ENCODE measurements at regions not wholly inside any gene's neighbourhood (a gene's known extent, or its start where the extent isn't known, plus 50 kb on each side); places are given as distances from the start of the nearest gene placed in this dataset.

GRCh38 chr10:53006663-53007526 lies 234.3 kb upstream of the MBL2 start:
- no peak overlapping the region for H3K23ac ChIP-seq (ENCODE audit: low read depth, low read length, poor library complexity)
- no peak for DNase-seq (ENCODE audit: low spot score)

GRCh38 chr10:53005612-53006345 lies 233.2 kb upstream of the MBL2 start:
- H2BK15ac ChIP-seq (ENCODE audit: low read length), result no peak overlapping the region
- no peak overlapping the region for H4K91ac ChIP-seq (ENCODE audit: low read depth, low read length, poor library complexity)
- no peak for DNase-seq (ENCODE audit: low spot score)
- no peaks in the 10 kb centered on the region for H3K9me3 ChIP-seq (replicated peaks in 1 of 2; ENCODE audit: control insufficient read depth in 2 of 2, insufficient read depth in 1 of 2, low read depth in 1 of 2, low read length in 2 of 2)
- no peak overlapping the region for H3K9ac ChIP-seq (ENCODE audit: low read depth, low read length, poor library complexity)
- no peak overlapping the region for H2BK12ac ChIP-seq (ENCODE audit: low read length)
- H2BK120ac ChIP-seq (ENCODE audit: low read depth, low read length), result no peak overlapping the region
- peaks cover 0 to 3% of the 10 kb centered on the region in 2 donors for H3K4me1 ChIP-seq (ENCODE audit: control insufficient read depth in 2 of 2, insufficient read depth in 1 of 2, low read depth in 1 of 2, low read length in 2 of 2)
- H3K18ac ChIP-seq (ENCODE audit: low read length), result no peak overlapping the region
- no peak overlapping the region for H3K23ac ChIP-seq (ENCODE audit: low read depth, low read length, poor library complexity)
- H2AFZ ChIP-seq (ENCODE audit: low read length), result peak overlapping the region; percentile 51
- H3K14ac ChIP-seq (ENCODE audit: low read length), result no peak overlapping the region
- no peak overlapping the region for H4K8ac ChIP-seq (ENCODE audit: low read depth, low read length)
- H3K36me3 ChIP-seq (replicated peaks in 1 of 2; ENCODE audit: control insufficient read depth in 2 of 2, insufficient read depth in 2 of 2, low read length in 2 of 2), result no peaks in the 10 kb centered on the region
- no peak overlapping the region for H3K4ac ChIP-seq (ENCODE audit: low read length)
- H2AK5ac ChIP-seq (ENCODE audit: low read depth, low read length), result no peak overlapping the region
- no peak overlapping the region for H3K27ac ChIP-seq (replicated peaks; ENCODE audit: low read length)
- WGBS, 2 donors (ENCODE audit: extremely low coverage in 2 of 2, insufficient read length in 2 of 2, insufficient replicate concordance in 1 of 2), result no CpG with 5 or more reads among the region's 3 CpGs
- H3K27me3 ChIP-seq (ENCODE audit: control insufficient read depth in 3 of 3, insufficient read depth in 3 of 3, low read depth in 1 of 3, low read length in 3 of 3), result no peaks in the 10 kb centered on the region
- no peak overlapping the region for H2BK5ac ChIP-seq (ENCODE audit: low read length)
- H3K4me2 ChIP-seq (ENCODE audit: insufficient read depth, low read length, poor library complexity, severe bottlenecking), result no peak overlapping the region
- H3K4me3 ChIP-seq (ENCODE audit: low read length in 2 of 2), result no peak overlapping the region
- no peaks in the 10 kb centered on the region for H3K79me1 ChIP-seq (ENCODE audit: low read depth, low read length)

More at GRCh38 chr10:53006663-53007526, 234.3 kb upstream of the MBL2 start:
- Histone ChIP-seq H2BK15ac (ENCODE audit: low read length) (no peak overlapping the region), H3K4ac (ENCODE audit: low read length) (no peak overlapping the region), H3K9ac (ENCODE audit: low read depth, low read length, poor library complexity) (no peak overlapping the region), H3K27me3 (ENCODE audit: control insufficient read depth in 3 of 3, insufficient read depth in 3 of 3, low read depth in 1 of 3, low read length in 3 of 3) (no peaks in the 10 kb centered on the region), H2BK5ac (ENCODE audit: low read length) (no peak overlapping the region), H2AFZ (ENCODE audit: low read length) (peak overlapping the region; percentile 50), H4K8ac (ENCODE audit: low read depth, low read length) (no peak overlapping the region), H3K9me3 (replicated peaks in 1 of 2; ENCODE audit: control insufficient read depth in 2 of 2, insufficient read depth in 1 of 2, low read depth in 1 of 2, low read length in 2 of 2) (no peaks in the 10 kb centered on the region), H3K18ac (ENCODE audit: low read length) (no peak overlapping the region), H3K79me1 (ENCODE audit: low read depth, low read length) (no peaks in the 10 kb centered on the region), H2AK5ac (ENCODE audit: low read depth, low read length) (no peak overlapping the region), H3K4me1 (ENCODE audit: control insufficient read depth in 2 of 2, insufficient read depth in 1 of 2, low read depth in 1 of 2, low read length in 2 of 2) (peaks cover 0 to 3% of the 10 kb centered on the region in 2 donors), H3K4me2 (ENCODE audit: insufficient read depth, low read length, poor library complexity, severe bottlenecking) (no peak overlapping the region), H4K91ac (ENCODE audit: low read depth, low read length, poor library complexity) (no peak overlapping the region), H2BK120ac (ENCODE audit: low read depth, low read length) (no peak overlapping the region), H3K4me3 (ENCODE audit: low read length in 2 of 2) (no peak overlapping the region), H3K36me3 (replicated peaks in 1 of 2; ENCODE audit: control insufficient read depth in 2 of 2, insufficient read depth in 2 of 2, low read length in 2 of 2) (no peaks in the 10 kb centered on the region), H3K27ac (replicated peaks; ENCODE audit: low read length) (no peak overlapping the region), H2BK12ac (ENCODE audit: low read length) (no peak overlapping the region), H3K14ac (ENCODE audit: low read length) (no peak overlapping the region)
- no CpG with 5 or more reads among the region's 1 CpG for WGBS, 2 donors (ENCODE audit: extremely low coverage in 2 of 2, insufficient read length in 2 of 2, insufficient replicate concordance in 1 of 2)

GRCh38 chr10:53003094-53003493 lies 230.5 kb upstream of the MBL2 start:
- H2BK12ac ChIP-seq (ENCODE audit: low read length), result no peak overlapping the region
- H2BK15ac ChIP-seq (ENCODE audit: low read length), result no peak overlapping the region
- H4K8ac ChIP-seq (ENCODE audit: low read depth, low read length), result no peak overlapping the region
- H3K79me1 ChIP-seq (ENCODE audit: low read depth, low read length), result no peaks in the 10 kb centered on the region
- H3K27me3 ChIP-seq (ENCODE audit: control insufficient read depth in 3 of 3, insufficient read depth in 3 of 3, low read depth in 1 of 3, low read length in 3 of 3), result no peaks in the 10 kb centered on the region
- H3K36me3 ChIP-seq (replicated peaks in 1 of 2; ENCODE audit: control insufficient read depth in 2 of 2, insufficient read depth in 2 of 2, low read length in 2 of 2), result no peaks in the 10 kb centered on the region
- WGBS, 2 donors (ENCODE audit: extremely low coverage in 2 of 2, insufficient read length in 2 of 2, insufficient replicate concordance in 1 of 2), result no CpG with 5 or more reads among the region's 5 CpGs
- DNase-seq (ENCODE audit: low spot score), result no peak
- no peak overlapping the region for H2AFZ ChIP-seq (ENCODE audit: low read length)
- H2BK120ac ChIP-seq (ENCODE audit: low read depth, low read length), result no peak overlapping the region
- H3K23ac ChIP-seq (ENCODE audit: low read depth, low read length, poor library complexity), result no peak overlapping the region
- no peak overlapping the region for H3K4me2 ChIP-seq (ENCODE audit: insufficient read depth, low read length, poor library complexity, severe bottlenecking)
- H3K27ac ChIP-seq (replicated peaks; ENCODE audit: low read length), result no peak overlapping the region
- H3K9me3 ChIP-seq (replicated peaks in 1 of 2; ENCODE audit: control insufficient read depth in 2 of 2, insufficient read depth in 1 of 2, low read depth in 1 of 2, low read length in 2 of 2), result no peaks in the 10 kb centered on the region
- no peak overlapping the region for H2BK5ac ChIP-seq (ENCODE audit: low read length)
- H3K4ac ChIP-seq (ENCODE audit: low read length), result no peak overlapping the region
- H4K91ac ChIP-seq (ENCODE audit: low read depth, low read length, poor library complexity), result no peak overlapping the region
- H3K14ac ChIP-seq (ENCODE audit: low read length), result no peak overlapping the region
- no peak overlapping the region for H3K9ac ChIP-seq (ENCODE audit: low read depth, low read length, poor library complexity)
- H3K4me1 ChIP-seq (ENCODE audit: control insufficient read depth in 2 of 2, insufficient read depth in 1 of 2, low read depth in 1 of 2, low read length in 2 of 2), result peaks cover 0 to 3% of the 10 kb centered on the region in 2 donors
- H3K18ac ChIP-seq (ENCODE audit: low read length), result no peak overlapping the region
- no peak overlapping the region for H2AK5ac ChIP-seq (ENCODE audit: low read depth, low read length)
- H3K4me3 ChIP-seq (ENCODE audit: low read length in 2 of 2), result no peak overlapping the region

- peaks cover 2 to 6% of the 10 kb centered on the region in 2 donors for H3K9me3 ChIP-seq (replicated peaks in 1 of 2; ENCODE audit: control insufficient read depth in 2 of 2, insufficient read depth in 1 of 2, low read depth in 1 of 2, low read length in 2 of 2)
- H3K9ac ChIP-seq (ENCODE audit: low read depth, low read length, poor library complexity), result no peak overlapping the region
- H3K36me3 ChIP-seq (replicated peaks in 1 of 2; ENCODE audit: control insufficient read depth in 2 of 2, insufficient read depth in 2 of 2, low read length in 2 of 2), result no peaks in the 10 kb centered on the region
- no peak overlapping the region for H2BK120ac ChIP-seq (ENCODE audit: low read depth, low read length)
- no peak overlapping the region for H2BK5ac ChIP-seq (ENCODE audit: low read length)
- H3K23ac ChIP-seq (ENCODE audit: low read depth, low read length, poor library complexity), result no peak overlapping the region
- H3K79me1 ChIP-seq (ENCODE audit: low read depth, low read length), result no peaks in the 10 kb centered on the region
- H3K18ac ChIP-seq (ENCODE audit: low read length), result no peak overlapping the region
- H4K91ac ChIP-seq (ENCODE audit: low read depth, low read length, poor library complexity), result no peak overlapping the region
- no peak overlapping the region for H3K27ac ChIP-seq (replicated peaks; ENCODE audit: low read length)
- no peak overlapping the region for H3K4me3 ChIP-seq (ENCODE audit: low read length in 2 of 2)
- H2BK15ac ChIP-seq (ENCODE audit: low read length), result no peak overlapping the region
- no peaks in the 10 kb centered on the region for H3K27me3 ChIP-seq (ENCODE audit: control insufficient read depth in 3 of 3, insufficient read depth in 3 of 3, low read depth in 1 of 3, low read length in 3 of 3)
- H3K4me2 ChIP-seq (ENCODE audit: insufficient read depth, low read length, poor library complexity, severe bottlenecking), result no peak overlapping the region
- H3K4me1 ChIP-seq (ENCODE audit: control insufficient read depth in 2 of 2, insufficient read depth in 1 of 2, low read depth in 1 of 2, low read length in 2 of 2), result no peaks in the 10 kb centered on the region
- H3K14ac ChIP-seq (ENCODE audit: low read length), result no peak overlapping the region
- no peak for DNase-seq (ENCODE audit: low spot score)
- no CpG with 5 or more reads among the region's 2 CpGs for WGBS, 2 donors (ENCODE audit: extremely low coverage in 2 of 2, insufficient read length in 2 of 2, insufficient replicate concordance in 1 of 2)
- H2AFZ ChIP-seq (ENCODE audit: low read length), result no peak overlapping the region
- no peak overlapping the region for H2BK12ac ChIP-seq (ENCODE audit: low read length)
- no peak overlapping the region for H3K4ac ChIP-seq (ENCODE audit: low read length)
- no peak overlapping the region for H2AK5ac ChIP-seq (ENCODE audit: low read depth, low read length)
- H4K8ac ChIP-seq (ENCODE audit: low read depth, low read length), result no peak overlapping the region
These were observed 227.1 kb upstream of the MBL2 start for GRCh38 chr10:52999681-53000080.
